OCI-LY7 (cell line): ENCODE measurements at regions not wholly inside any gene's neighbourhood (a gene's known extent, or its start where the extent isn't known, plus 50 kb on each side); places are given as distances from the start of the nearest gene placed in this dataset.

Experiments used
- BruUV-seq: library from RNA; stranded (reverse); fragments of 400-500 nt; replicated peaks from 2 replicates; lab custom pipeline; 2021; lab: Mats Ljungman, UMichigan
- CTCF ChIA-PET: fragments of 300-600 bp; sonication (Branson Sonifier 250); formaldehyde crosslinking; loops from one replicate; lab custom pipeline; 2022; ENCODE audit warnings: antibody characterized with exemption; ENCODE audit not compliant: unreplicated experiment; lab: Charles Lee
- POLR2A ChIA-PET: fragments of 300-600 bp; sonication (Branson Sonifier 250); formaldehyde crosslinking; loops from one replicate; lab custom pipeline; 2022; ENCODE audit warnings: antibody characterized with exemption; lab: Charles Lee
- DNase-seq: peaks from one replicate; pipeline ENCODE4 v3.0.0-alpha.2; 2015; ENCODE audit warnings: low spot score
- H2AFZ ChIP-seq: fragments of 200-600 bp; sonication (generic), shearing (Covaris generic); 2 replicates; pipeline ENCODE4 v1.6.1; 2014; ENCODE audit warnings: mild to moderate bottlenecking, antibody characterized with exemption, low read length, moderate library complexity
- H3K27ac ChIP-seq: fragments of 200-600 bp; sonication (generic); 2 replicates; pipeline ENCODE4 v1.5.1; 2014; ENCODE audit warnings: mixed run types, low read depth, mild to moderate bottlenecking, moderate library complexity, low read length, inconsistent platforms; ENCODE audit not compliant: poor library complexity, severe bottlenecking
- H3K36me3 ChIP-seq: fragments of 200-600 bp; sonication (generic); 2 replicates; pipeline ENCODE4 v1.6.1; 2014; ENCODE audit warnings: mild to moderate bottlenecking, antibody characterized with exemption, low read length, moderate library complexity, mixed read lengths; ENCODE audit not compliant: insufficient read depth
- H3K4me1 ChIP-seq: fragments of 200-600 bp; sonication (generic); 2 replicates; pipeline ENCODE4 v1.5.1; 2014; ENCODE audit warnings: mild to moderate bottlenecking, low read length; ENCODE audit not compliant: insufficient read depth, poor library complexity, severe bottlenecking
- H3K4me2 ChIP-seq: fragments of 200-600 bp; sonication (generic); 2 replicates; pipeline ENCODE4 v1.6.1; 2014; ENCODE audit warnings: mild to moderate bottlenecking, low read length
- H3K4me3 ChIP-seq: fragments of 200-600 bp; sonication (generic); 2 replicates; pipeline ENCODE4 v1.5.1; 2014; ENCODE audit warnings: mild to moderate bottlenecking, low read depth, low read length; ENCODE audit not compliant: poor library complexity, severe bottlenecking
- H3K79me2 ChIP-seq: fragments of 200-600 bp; sonication (generic); 2 replicates; pipeline ENCODE4 v1.6.1; 2016; ENCODE audit warnings: low read depth, mild to moderate bottlenecking, low read length, moderate library complexity, mixed read lengths; ENCODE audit not compliant: insufficient read depth
- H3K9me2 ChIP-seq: fragments of 200-600 bp; sonication (generic); 2 replicates; pipeline ENCODE4 v1.6.1; 2016; ENCODE audit warnings: mild to moderate bottlenecking, low read length, mixed read lengths; ENCODE audit not compliant: insufficient read depth
- H3K9me3 ChIP-seq: fragments of 200-600 bp; sonication (generic); 2 replicates; pipeline ENCODE4 v1.6.1; 2014; ENCODE audit warnings: mild to moderate bottlenecking, mixed run types, low read length, mixed read lengths
- H4K20me1 ChIP-seq: fragments of 200-600 bp; sonication (generic); 2 replicates; pipeline ENCODE4 v1.6.1; 2014; ENCODE audit warnings: mild to moderate bottlenecking, antibody characterized with exemption, low read length, moderate library complexity, mixed read lengths; ENCODE audit not compliant: insufficient read depth
- CTCF ChIP-seq: fragments of 200-600 bp; sonication (generic); conservative IDR thresholded peaks from 2 replicates; pipeline ENCODE4 v1.5.1; 2014; ENCODE audit warnings: mild to moderate bottlenecking, antibody characterized with exemption, low read length, moderate library complexity, mixed read lengths
- EZH2phosphoT487 ChIP-seq: fragments of 200-600 bp; sonication (generic); IDR thresholded peaks from 2 replicates; pipeline ENCODE4 v1.6.1; 2018; ENCODE audit warnings: low read depth, borderline replicate concordance, mild to moderate bottlenecking, mixed run types, antibody characterized with exemption, low read length, moderate library complexity, mixed read lengths
- intact Hi-C: fragments of 100-400 bp; cut with micrococcal nuclease; formaldehyde crosslinking; loops from one replicate; pipeline ENCODE4 v1.10.0; 2022; ENCODE audit not compliant: unreplicated experiment

GRCh38 chr1:47510282-47510811 is 72.5 kb downstream of the FOXD2 start:
- no peak overlapping the region for H3K27ac ChIP-seq
- TF ChIP-seq EZH2phosphoT487, result no peak
- no peak for TF ChIP-seq CTCF
- DNase-seq, result no peak
- H3K9me2 ChIP-seq, result no peaks in the 10 kb centered on the region
- H3K9me3 ChIP-seq, result no peaks in the 10 kb centered on the region
- H3K79me2 ChIP-seq, result no peaks in the 10 kb centered on the region
- no TSS peak for BruUV-seq
- intact Hi-C loops, result no loop called here
- no peak overlapping the region for H3K4me2 ChIP-seq
- H3K4me1 ChIP-seq, result no peaks in the 10 kb centered on the region
- no peak overlapping the region for H3K4me3 ChIP-seq
- H3K36me3 ChIP-seq, result no peaks in the 10 kb centered on the region
- H2AFZ ChIP-seq, result no peak overlapping the region
- ChIA-PET POLR2A (no interaction called here), CTCF (no interaction called here)
- no peaks in the 10 kb centered on the region for H4K20me1 ChIP-seq

GRCh38 chr1:47511825-47512224 is 74.0 kb downstream of the FOXD2 start:
- ChIA-PET CTCF (no interaction called here), POLR2A (interaction anchor here (0.7 kb wide), 1 partner anchor 8 kb away, joined by 3 read pairs; no protein-coding TSS in a partner anchor)
- Histone ChIP-seq H3K27ac (no peak overlapping the region), H3K4me3 (no peak overlapping the region), H2AFZ (no peak overlapping the region), H3K4me2 (no peak overlapping the region), H3K4me1 (no peaks in the 10 kb centered on the region), H3K36me3 (no peaks in the 10 kb centered on the region), H3K79me2 (no peaks in the 10 kb centered on the region), H3K9me3 (no peaks in the 10 kb centered on the region), H4K20me1 (no peaks in the 10 kb centered on the region), H3K9me2 (no peaks in the 10 kb centered on the region)
- TF ChIP-seq CTCF (no peak), EZH2phosphoT487 (no peak)
- no TSS peak for BruUV-seq
- no peak for DNase-seq
- intact Hi-C loops, result no loop called here

- H3K9me3 ChIP-seq, result no peaks in the 10 kb centered on the region
- H3K4me1 ChIP-seq, result no peaks in the 10 kb centered on the region
- TF ChIP-seq EZH2phosphoT487 (no peak), CTCF (no peak)
- POLR2A ChIA-PET, result no interaction called here
- CTCF ChIA-PET, result no interaction called here
- no peaks in the 10 kb centered on the region for H3K9me2 ChIP-seq
- no peaks in the 10 kb centered on the region for H3K36me3 ChIP-seq
- no peak overlapping the region for H3K4me3 ChIP-seq
- no peaks in the 10 kb centered on the region for H4K20me1 ChIP-seq
- DNase-seq, result no peak
- intact Hi-C loops, result no loop called here
- H3K79me2 ChIP-seq, result no peaks in the 10 kb centered on the region
- BruUV-seq, result no TSS peak
- H3K4me2 ChIP-seq, result no peak overlapping the region
- no peak overlapping the region for H3K27ac ChIP-seq
- H2AFZ ChIP-seq, result no peak overlapping the region
Measured at GRCh38 chr1:47513393-47513792, 75.5 kb downstream of the FOXD2 start.
